Fibroblast of lung (primary cell): ENCODE measurements at regions not wholly inside any gene's neighbourhood (a gene's known extent, or its start where the extent isn't known, plus 50 kb on each side); places are given as distances from the start of the nearest gene placed in this dataset.

ENCODE experiments used
- DNase-seq, 2 donors: peaks; one replicate each; pipeline versions ENCODE4 v3.0.0 to v3.0.0-alpha.2; 2010; ENCODE audit warnings: low read depth in 2 of 2
- H2AFZ ChIP-seq: 2 replicates; pipeline ENCODE4 v1.5.1; 2012; ENCODE audit warnings: low read length, control low read depth, inconsistent platforms
- H3K27ac ChIP-seq: 2 replicates; pipeline ENCODE4 v1.5.1; 2011; ENCODE audit warnings: low read length, control low read depth; ENCODE audit not compliant: insufficient read depth
- H3K27me3 ChIP-seq: 2 replicates; pipeline ENCODE4 v1.5.1; 2011; ENCODE audit warnings: mild to moderate bottlenecking, low read length; ENCODE audit not compliant: control insufficient read depth, insufficient read depth
- H3K36me3 ChIP-seq: 2 replicates; pipeline ENCODE4 v1.5.1; 2011; ENCODE audit warnings: low read length; ENCODE audit not compliant: control insufficient read depth, insufficient read depth
- H3K4me1 ChIP-seq: 2 replicates; pipeline ENCODE4 v1.5.1; 2011; ENCODE audit warnings: low read length; ENCODE audit not compliant: control insufficient read depth, insufficient read depth; ENCODE audit errors: extremely low read depth
- H3K4me2 ChIP-seq: 2 replicates; pipeline ENCODE4 v1.5.1; 2011; ENCODE audit warnings: low read length, control low read depth; ENCODE audit not compliant: insufficient read depth; ENCODE audit errors: extremely low read depth
- H3K4me3 ChIP-seq, 4 experiments: fragments of 200-600 bp in 1 of 4; sonication (generic) in 1 of 4; replicated peaks in 1 of 4; 2 replicates each; pipeline ENCODE4 v1.5.1; 2011 to 2016; ENCODE audit warnings: low read length in 4 of 4, low read depth in 3 of 4, mild to moderate bottlenecking in 3 of 4, control low read depth in 2 of 4, inconsistent platforms in 1 of 4, mixed read lengths in 1 of 4; ENCODE audit not compliant: insufficient read depth in 1 of 4; ENCODE audit errors: control extremely low read depth in 1 of 4
- H3K79me2 ChIP-seq: 2 replicates; pipeline ENCODE4 v1.5.1; 2012; ENCODE audit warnings: mild to moderate bottlenecking, low read length, inconsistent platforms; ENCODE audit not compliant: control insufficient read depth, insufficient read depth
- H3K9ac ChIP-seq: 2 replicates; pipeline ENCODE4 v1.5.1; 2011; ENCODE audit warnings: mild to moderate bottlenecking, low read length, control low read depth; ENCODE audit not compliant: insufficient read depth
- H3K9me3 ChIP-seq: 2 replicates; pipeline ENCODE4 v1.5.1; 2012; ENCODE audit warnings: low read depth, low read length; ENCODE audit not compliant: control insufficient read depth, insufficient read depth
- H4K20me1 ChIP-seq: 2 replicates; pipeline ENCODE4 v1.5.1; 2011; ENCODE audit warnings: low read length; ENCODE audit not compliant: control insufficient read depth, insufficient read depth; ENCODE audit errors: extremely low read depth
- CTCF ChIP-seq, 2 donors: IDR thresholded peaks in 1 of 2; conservative IDR thresholded peaks in 1 of 2; 1 replicate in 1 of 2; 2 replicates in 1 of 2; pipeline ENCODE4 v1.5.1; 2011 to 2012; ENCODE audit warnings: low read length in 2 of 2, control low read depth in 1 of 2, inconsistent platforms in 1 of 2, low read depth in 1 of 2, mild to moderate bottlenecking in 1 of 2
- EZH2 ChIP-seq: IDR thresholded peaks from 2 replicates; pipeline ENCODE4 v1.5.1; 2012; ENCODE audit warnings: low read length, control low read depth, mild to moderate bottlenecking; ENCODE audit errors: missing control alignments

GRCh38 chr3:117366574-117366973, 657.0 kb downstream of the TUSC7 start:
- H3K4me1 ChIP-seq, result no peaks in the 10 kb centered on the region
- H4K20me1 ChIP-seq, result no peaks in the 10 kb centered on the region
- H3K79me2 ChIP-seq, result no peaks in the 10 kb centered on the region
- no peak overlapping the region for H3K27ac ChIP-seq
- no peak overlapping the region for H2AFZ ChIP-seq
- H3K36me3 ChIP-seq, result no peaks in the 10 kb centered on the region
- H3K9me3 ChIP-seq, result no peaks in the 10 kb centered on the region
- TF ChIP-seq EZH2 (no peak), CTCF (conservative IDR thresholded peaks at IDR 0.05 in 1 of 2, IDR thresholded peaks at IDR 0.05 in 1 of 2; ENCODE audit: low read depth in 1 of 2, low read length in 2 of 2) (no peak)
- H3K4me2 ChIP-seq, result no peak overlapping the region
- DNase-seq, result no peak
- H3K4me3 ChIP-seq, result no peak overlapping the region
- H3K9ac ChIP-seq, result no peak overlapping the region
- H3K27me3 ChIP-seq, result no peaks in the 10 kb centered on the region

GRCh38 chr3:117367861-117368260, 658.3 kb downstream of the TUSC7 start:
- Histone ChIP-seq H3K4me1 (no peaks in the 10 kb centered on the region), H3K79me2 (no peaks in the 10 kb centered on the region), H2AFZ (no peak overlapping the region), H3K27ac (no peak overlapping the region), H3K27me3 (no peaks in the 10 kb centered on the region), H4K20me1 (no peaks in the 10 kb centered on the region), H3K4me2 (no peak overlapping the region), H3K9me3 (no peaks in the 10 kb centered on the region), H3K36me3 (no peaks in the 10 kb centered on the region), H3K9ac (no peak overlapping the region), H3K4me3 (no peak overlapping the region)
- DNase-seq, result peak in 1 of 2 donors; percentile 6
- TF ChIP-seq CTCF (conservative IDR thresholded peaks at IDR 0.05 in 1 of 2, IDR thresholded peaks at IDR 0.05 in 1 of 2; ENCODE audit: low read depth in 1 of 2, low read length in 2 of 2) (no peak), EZH2 (no peak)

GRCh38 chr3:117380631-117381030, 671.1 kb downstream of the TUSC7 start:
- TF ChIP-seq EZH2, result no peak
- TF ChIP-seq CTCF (conservative IDR thresholded peaks at IDR 0.05 in 1 of 2, IDR thresholded peaks at IDR 0.05 in 1 of 2; ENCODE audit: low read depth in 1 of 2, low read length in 2 of 2), result no peak
- H3K4me1 ChIP-seq, result no peaks in the 10 kb centered on the region
- H2AFZ ChIP-seq, result no peak overlapping the region
- H3K9ac ChIP-seq, result no peak overlapping the region
- no peak overlapping the region for H3K27ac ChIP-seq
- H4K20me1 ChIP-seq, result no peaks in the 10 kb centered on the region
- DNase-seq, result no peak
- no peaks in the 10 kb centered on the region for H3K36me3 ChIP-seq
- H3K4me3 ChIP-seq, result no peak overlapping the region
- H3K9me3 ChIP-seq, result no peaks in the 10 kb centered on the region
- no peaks in the 10 kb centered on the region for H3K27me3 ChIP-seq
- no peaks in the 10 kb centered on the region for H3K79me2 ChIP-seq
- no peak overlapping the region for H3K4me2 ChIP-seq
